GM12878 (cell line): ENCODE measurements at regions not wholly inside any gene's neighbourhood (a gene's known extent, or its start where the extent isn't known, plus 50 kb on each side); places are given as distances from the start of the nearest gene placed in this dataset.

Experiments used
- ATAC-seq: fragments of 200-7000 bp; cut with Tn5 transposase; 3 replicates; pipeline ENCODE4 v1.9.1; 2020; ENCODE audit warnings: mild to moderate bottlenecking, moderate library complexity
- BruUV-seq: library from RNA; stranded (reverse); fragments of 400-500 nt; replicated peaks from 2 replicates; lab custom pipeline; 2021; lab: Mats Ljungman, UMichigan
- CTCF ChIA-PET: fragments of 300-600 bp; sonication (Branson Sonifier 250); formaldehyde crosslinking; extraction: SDS; loops from one replicate; lab custom pipeline; 2021; ENCODE audit warnings: inconsistent platforms; lab: Yijun Ruan, JAX
- POLR2A ChIA-PET: fragments of 350-600 bp; formaldehyde crosslinking; extraction: SDS; loops from one replicate; lab custom pipeline; 2021; ENCODE audit warnings: inconsistent platforms; lab: Charles Lee
- RAD21 ChIA-PET: fragments of 300-600 bp; sonication (Branson Sonifier 250); formaldehyde crosslinking; loops from one replicate; lab custom pipeline; 2023; ENCODE audit warnings: antibody characterized with exemption; ENCODE audit not compliant: unreplicated experiment; lab: Charles Lee
- SMC1A ChIA-PET: fragments of 300-600 bp; sonication (Branson Sonifier 250); formaldehyde crosslinking; loops from one replicate; lab custom pipeline; 2023; ENCODE audit not compliant: unreplicated experiment, uncharacterized antibody; lab: Charles Lee
- DNase-seq: peaks from one replicate; pipeline ENCODE4 v3.0.0-alpha.2; 2011; ENCODE audit warnings: low read depth, low spot score
- FAIRE-seq: peaks from 3 replicates; lab custom pipeline; 2011; peaks lifted over from hg19 to GRCh38; lab: Jason Lieb, UNC
- H2AFZ ChIP-seq: 2 replicates; pipeline ENCODE4 v1.6.0; 2011; ENCODE audit warnings: low read depth, low read length, control low read depth; ENCODE audit not compliant: control insufficient read depth
- H3K27ac ChIP-seq: 2 replicates; pipeline ENCODE4 v1.5.1; 2011; ENCODE audit warnings: control low read depth; ENCODE audit not compliant: control insufficient read depth, insufficient read depth
- H3K27me3 ChIP-seq, 2 experiments: replicated peaks in 1 of 2; 2 replicates each; pipeline versions ENCODE4 v1.6.0 to v1.6.1; 2011; ENCODE audit warnings: low read length in 1 of 2; ENCODE audit not compliant: control insufficient read depth in 2 of 2, insufficient read depth in 2 of 2
- H3K36me3 ChIP-seq, 2 experiments: 2 replicates each; pipeline ENCODE4 v1.5.1; 2011; ENCODE audit warnings: low read length in 1 of 2; ENCODE audit not compliant: control insufficient read depth in 2 of 2, insufficient read depth in 2 of 2
- H3K4me1 ChIP-seq: 2 replicates; pipeline ENCODE4 v1.6.1; 2011; ENCODE audit warnings: mild to moderate bottlenecking, low read length, moderate library complexity, mixed read lengths; ENCODE audit not compliant: control insufficient read depth, insufficient read depth
- H3K4me2 ChIP-seq: 2 replicates; pipeline ENCODE4 v1.6.0; 2011; ENCODE audit warnings: control low read depth; ENCODE audit not compliant: control insufficient read depth, insufficient read depth
- H3K4me3 ChIP-seq: fragments of 200-600 bp; sonication (generic); 2 replicates; pipeline ENCODE4 v1.5.1; 2016
- H3K79me2 ChIP-seq: 2 replicates; pipeline ENCODE4 v1.6.0; 2011; ENCODE audit warnings: low read length; ENCODE audit not compliant: control insufficient read depth, insufficient read depth
- H3K9ac ChIP-seq: 2 replicates; pipeline ENCODE4 v1.8.0; 2011; ENCODE audit warnings: low read length, control low read depth, mixed read lengths; ENCODE audit not compliant: control insufficient read depth, insufficient read depth
- H3K9me3 ChIP-seq: replicated peaks from 3 replicates; pipeline ENCODE4 v1.5.1; 2011; ENCODE audit warnings: mild to moderate bottlenecking, low read length; ENCODE audit not compliant: control insufficient read depth, insufficient read depth
- H4K20me1 ChIP-seq: 2 replicates; pipeline ENCODE4 v1.6.0; 2011; ENCODE audit not compliant: control insufficient read depth, insufficient read depth
- EZH2 ChIP-seq: IDR thresholded peaks from 2 replicates; pipeline ENCODE4 v1.6.1; 2012; ENCODE audit warnings: low read depth, mild to moderate bottlenecking, control low read depth, inconsistent platforms, low read length, borderline replicate concordance; ENCODE audit not compliant: control insufficient read depth
- FOXM1 ChIP-seq: IDR thresholded peaks from 2 replicates; pipeline ENCODE4 v1.6.1; 2012; ENCODE audit warnings: low read depth, mild to moderate bottlenecking, inconsistent platforms, low read length, moderate library complexity
- HCFC1 ChIP-seq: fragments of 150-350 bp; IDR thresholded peaks from 2 replicates; pipeline ENCODE4 v1.6.1; 2014; ENCODE audit warnings: low read length
- MTA2 ChIP-seq: fragments of 450-650 bp; IDR thresholded peaks from 2 replicates; pipeline ENCODE4 v1.6.1; 2016; ENCODE audit warnings: low read depth, mild to moderate bottlenecking, moderate library complexity
- RELB ChIP-seq: fragments of 450-650 bp; IDR thresholded peaks from 2 replicates; pipeline ENCODE4 v1.6.1; 2017; ENCODE audit warnings: low read depth, mild to moderate bottlenecking, moderate library complexity
- REST ChIP-seq: IDR thresholded peaks from 2 replicates; pipeline ENCODE4 v1.6.1; 2012; ENCODE audit warnings: mild to moderate bottlenecking, low read depth, low read length
- SMAD5 ChIP-seq: IDR thresholded peaks from 2 replicates; pipeline ENCODE4 v1.6.1; 2016; ENCODE audit warnings: antibody characterized with exemption, low read depth
- SUPT20H ChIP-seq: IDR thresholded peaks from 2 replicates; pipeline ENCODE4 v1.6.1; 2011; ENCODE audit warnings: low read depth, mild to moderate bottlenecking, low read length, moderate library complexity, borderline replicate concordance; ENCODE audit not compliant: control insufficient read depth
- TCF7 ChIP-seq: IDR thresholded peaks from 2 replicates; pipeline ENCODE4 v1.6.1; 2014; ENCODE audit warnings: antibody characterized with exemption, borderline replicate concordance
- YBX1 ChIP-seq: fragments of 450-650 bp; IDR thresholded peaks from 2 replicates; pipeline ENCODE4 v1.6.1; 2016; ENCODE audit warnings: antibody characterized with exemption
- ZNF622 ChIP-seq: fragments of 450-650 bp; IDR thresholded peaks from 2 replicates; pipeline ENCODE4 v1.6.1; 2017; ENCODE audit warnings: mild to moderate bottlenecking, inconsistent platforms
- WGBS: methylation state at CpG from one replicate; pipeline ENCODE4 v1.1.6; 2016; ENCODE audit warnings: low lambda C conversion rate; ENCODE audit not compliant: insufficient replicate concordance, insufficient coverage; ENCODE audit errors: missing lambda C conversion rate; 5-methylcytosine and 5-hydroxymethylcytosine counted together
- in situ Hi-C: fragments of 300-500 bp; cut with MboI; formaldehyde crosslinking; loops from 9 replicates; pipeline ENCODE4 v1.14.3; 2018; ENCODE audit warnings: mixed read lengths
- intact Hi-C: fragments of 100-400 bp; cut with micrococcal nuclease; formaldehyde crosslinking; loops from one replicate; pipeline ENCODE4 v1.14.2; 2022; ENCODE audit not compliant: unreplicated experiment
- TF ChIP-seq, protein P1 (sequence below): IDR thresholded peaks from 2 replicates; pipeline ENCODE4 v1.6.1; 2011; ENCODE audit warnings: mild to moderate bottlenecking, low read depth, low read length, moderate library complexity; ENCODE audit not compliant: insufficient replicate concordance

GRCh38 chr2:142767847-142768246, 109.6 kb upstream of the KYNU start:
- Histone ChIP-seq H3K4me3 (no peak overlapping the region), H3K79me2 (no peaks in the 10 kb centered on the region), H3K4me2 (no peak overlapping the region), H3K9ac (no peak overlapping the region), H3K4me1 (no peaks in the 10 kb centered on the region), H3K9me3 (no peaks in the 10 kb centered on the region; the same call in 2 of the 3 replicates), H3K27me3 (no peaks in the 10 kb centered on the region), H4K20me1 (no peaks in the 10 kb centered on the region), H3K27ac (no peak overlapping the region), H2AFZ (no peak overlapping the region), H3K36me3 (no peaks in the 10 kb centered on the region)
- DNase-seq, result no peak
- TF ChIP-seq MTA2, result no peak
- TF ChIP-seq EZH2, result no peak
- no peak for TF ChIP-seq ZNF622
- no TSS peak for BruUV-seq
- ChIA-PET SMC1A (no interaction called here), POLR2A (no interaction called here), CTCF (interaction anchor here (0.6 kb wide), 1 partner anchor 28 kb away, joined by 5 read pairs; no protein-coding TSS in a partner anchor), RAD21 (no interaction called here)
- in situ Hi-C loops, result no loop called here
- ATAC-seq, result no peak
- intact Hi-C loops, result no loop called here
- no peak for FAIRE-seq

DNA sequence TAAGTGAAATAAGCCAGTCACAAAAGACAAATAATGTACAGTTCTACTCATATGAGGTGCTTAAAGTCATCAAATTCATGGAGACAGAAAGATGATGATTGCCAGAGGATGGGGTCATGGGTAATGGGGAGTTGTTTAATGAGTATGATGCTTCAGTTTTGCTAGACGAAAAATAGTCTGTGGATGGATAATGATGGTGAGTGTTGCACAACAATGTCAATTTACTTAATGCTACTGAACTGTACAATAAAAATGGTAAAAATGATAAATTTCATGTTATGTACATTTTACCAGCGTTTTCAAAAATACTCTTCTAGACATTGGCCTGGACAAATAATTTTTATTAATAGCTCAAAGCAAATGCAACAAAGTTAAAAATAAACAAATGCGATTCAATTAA, 118.5 kb upstream of the KYNU start:
- intact Hi-C loops, result no loop called here
- RAD21 ChIA-PET, result no interaction called here
- TF ChIP-seq, protein P1, sequence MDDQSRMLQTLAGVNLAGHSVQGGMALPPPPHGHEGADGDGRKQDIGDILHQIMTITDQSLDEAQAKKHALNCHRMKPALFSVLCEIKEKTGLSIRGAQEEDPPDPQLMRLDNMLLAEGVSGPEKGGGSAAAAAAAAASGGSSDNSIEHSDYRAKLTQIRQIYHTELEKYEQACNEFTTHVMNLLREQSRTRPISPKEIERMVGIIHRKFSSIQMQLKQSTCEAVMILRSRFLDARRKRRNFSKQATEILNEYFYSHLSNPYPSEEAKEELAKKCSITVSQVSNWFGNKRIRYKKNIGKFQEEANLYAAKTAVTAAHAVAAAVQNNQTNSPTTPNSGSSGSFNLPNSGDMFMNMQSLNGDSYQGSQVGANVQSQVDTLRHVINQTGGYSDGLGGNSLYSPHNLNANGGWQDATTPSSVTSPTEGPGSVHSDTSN, result no peak
- TF ChIP-seq TCF7, result no peak
- TF ChIP-seq SMAD5, result no peak
- no peak for TF ChIP-seq REST
- TF ChIP-seq HCFC1, result no peak
- TF ChIP-seq FOXM1, result no peak
- TF ChIP-seq YBX1, result no peak
- no peak for TF ChIP-seq SUPT20H
- no peak for TF ChIP-seq RELB

More for the DNA sequence above, 118.5 kb upstream of the KYNU start:
- in situ Hi-C loops, result no loop called here
- Histone ChIP-seq H3K27ac (no peak overlapping the region), H3K79me2 (no peaks in the 10 kb centered on the region), H3K27me3 (no peaks in the 10 kb centered on the region), H3K4me2 (no peak overlapping the region), H3K4me1 (no peaks in the 10 kb centered on the region), H3K9ac (no peak overlapping the region), H3K4me3 (no peak overlapping the region), H3K36me3 (no peaks in the 10 kb centered on the region), H4K20me1 (no peaks in the 10 kb centered on the region), H3K9me3 (no peaks in the 10 kb centered on the region), H2AFZ (no peak overlapping the region)
- ATAC-seq, result no peak
- ChIA-PET CTCF (interaction anchor here (0.6 to 1.5 kb wide), 2 partner anchors 13 to 24 kb away, joined by 3 read pairs; no protein-coding TSS in a partner anchor), SMC1A (interaction anchor here (0.6 to 0.8 kb wide), 2 partner anchors 218 to 230 kb away, joined by 3 read pairs; no protein-coding TSS in a partner anchor), POLR2A (interaction anchor here (0.7 kb wide), 1 partner anchor 13 kb away, joined by 3 read pairs; no protein-coding TSS in a partner anchor)
- 76% methylated on average over 3 of the region's 3 CpGs for WGBS
- FAIRE-seq, result no peak
- BruUV-seq, result no TSS peak
- no peak for DNase-seq
